ENCODE measurements at regions not wholly inside any gene's neighbourhood (a gene's known extent, or its start where the extent isn't known, plus 50 kb on each side); places are given as distances from the start of the nearest gene placed in this dataset.

DNA sequence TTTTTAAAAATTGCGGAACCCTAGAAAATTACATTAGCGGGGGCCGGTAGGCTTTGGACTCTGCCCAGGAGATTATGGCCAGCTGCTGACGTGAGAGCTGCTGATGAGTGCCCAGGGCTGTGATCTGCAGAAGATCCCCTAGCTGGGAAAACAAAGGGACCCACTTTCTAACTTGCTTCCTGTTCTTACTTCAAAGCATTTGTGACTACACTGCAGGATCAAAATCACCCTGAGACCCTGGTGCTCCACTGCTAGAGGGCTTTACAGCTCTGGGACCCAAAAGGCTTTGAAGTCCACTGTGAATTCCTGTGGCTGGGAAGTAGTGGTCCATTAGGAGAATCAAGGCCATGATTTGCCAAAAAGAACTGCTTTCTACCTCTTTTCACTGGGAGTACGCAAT is 499.4 kb upstream of the AKR1E2 start:
- ChIA-PET CTCF (interaction anchor here (1.5 kb wide), 1 partner anchor 10 kb away, joined by 5 read pairs; no protein-coding TSS in a partner anchor), POLR2A (no interaction called here)
- Histone ChIP-seq H3K79me2 (ENCODE audit: control insufficient read depth, insufficient read depth, low read length) (no peaks in the 10 kb centered on the region), H3K9me1 (replicated peaks; ENCODE audit: control insufficient read depth, extremely low read depth, insufficient read depth, low read length) (no peaks in the 10 kb centered on the region), H3K9ac (replicated peaks; ENCODE audit: extremely low read depth, insufficient read depth, low read length) (no peak overlapping the region), H4K20me1 (replicated peaks; ENCODE audit: control insufficient read depth, extremely low read depth, insufficient read depth, low read length) (no peaks in the 10 kb centered on the region), H3K4me3 (replicated peaks in 1 of 3; ENCODE audit: insufficient read depth in 1 of 3, low read depth in 1 of 3, low read length in 3 of 3) (no peak overlapping the region), H3K36me3 (ENCODE audit: control insufficient read depth in 2 of 2, extremely low read depth in 1 of 2, insufficient read depth in 2 of 2, low read length in 2 of 2) (no peaks in the 10 kb centered on the region), H3K4me2 (ENCODE audit: insufficient read depth, low read length) (no peak overlapping the region), H3K27ac (ENCODE audit: insufficient read depth, low read depth, low read length) (no peak overlapping the region), H2AFZ (ENCODE audit: low read depth, low read length) (no peak overlapping the region), H3K9me3 (replicated peaks; ENCODE audit: control insufficient read depth, insufficient read depth, low read length) (no peaks in the 10 kb centered on the region), H3K27me3 (ENCODE audit: control insufficient read depth in 2 of 2, insufficient read depth in 2 of 2, low read length in 2 of 2) (no peaks in the 10 kb centered on the region), H3K4me1 (ENCODE audit: control insufficient read depth, extremely low read depth, insufficient read depth, low read length) (peaks cover 3% of the 10 kb centered on the region)
- intact Hi-C loops (cut with micrococcal nuclease) (no loop called here), dilution Hi-C loops (cut with MboI; ENCODE audit: extremely low pct_ligation_motif_present, low sequenced_read_pairs) (no loop called here)
- TF ChIP-seq MYC (IDR thresholded peaks at IDR 0.05; ENCODE audit: low read depth, low read length) (no peak), POLR2AphosphoS5 (IDR thresholded peaks at IDR 0.05; ENCODE audit: insufficient read depth, low read depth, low read length) (no peak), POLR2A (IDR thresholded peaks at IDR 0.05; ENCODE audit: low read depth, low read length) (no peak), FOS (IDR thresholded peaks at IDR 0.05; ENCODE audit: borderline replicate concordance, insufficient read depth, low read length) (no peak), JUN (IDR thresholded peaks at IDR 0.05; ENCODE audit: borderline replicate concordance, insufficient read depth, insufficient read length, low read depth) (no peak)
- no peak for FAIRE-seq
- no TSS peak for BruUV-seq (replicated peaks)
- no peak for DNase-seq (ENCODE audit: low read depth, low spot score)

- no peaks in the 10 kb centered on the region for H3K9me3 ChIP-seq (replicated peaks; ENCODE audit: control insufficient read depth, insufficient read depth, low read length)
- no peak overlapping the region for H3K4me3 ChIP-seq (replicated peaks in 1 of 3; ENCODE audit: insufficient read depth in 1 of 3, low read depth in 1 of 3, low read length in 3 of 3)
- dilution Hi-C loops (cut with MboI; ENCODE audit: extremely low pct_ligation_motif_present, low sequenced_read_pairs) = no loop called here
- POLR2A ChIA-PET = no interaction called here
- CTCF ChIA-PET = no interaction called here
- H3K9ac ChIP-seq (replicated peaks; ENCODE audit: extremely low read depth, insufficient read depth, low read length) = no peak overlapping the region
- intact Hi-C loops (cut with micrococcal nuclease) = no loop called here
- H3K79me2 ChIP-seq (ENCODE audit: control insufficient read depth, insufficient read depth, low read length) = no peaks in the 10 kb centered on the region
- no peaks in the 10 kb centered on the region for H3K4me1 ChIP-seq (ENCODE audit: control insufficient read depth, extremely low read depth, insufficient read depth, low read length)
- H2AFZ ChIP-seq (ENCODE audit: low read depth, low read length) = no peak overlapping the region
- no TSS peak for BruUV-seq (replicated peaks)
- H3K27ac ChIP-seq (ENCODE audit: insufficient read depth, low read depth, low read length) = no peak overlapping the region
- no peaks in the 10 kb centered on the region for H3K36me3 ChIP-seq (ENCODE audit: control insufficient read depth in 2 of 2, extremely low read depth in 1 of 2, insufficient read depth in 2 of 2, low read length in 2 of 2)
- FAIRE-seq (no peak), DNase-seq (ENCODE audit: low read depth, low spot score) (no peak)
- no peaks in the 10 kb centered on the region for H3K9me1 ChIP-seq (replicated peaks; ENCODE audit: control insufficient read depth, extremely low read depth, insufficient read depth, low read length)
- TF ChIP-seq GATA2 (IDR thresholded peaks at IDR 0.05; ENCODE audit: insufficient read depth, insufficient read length, low read depth, low read length) = no peak
- TF ChIP-seq EZH2 (IDR thresholded peaks at IDR 0.05; ENCODE audit: borderline replicate concordance, low read depth, low read length, severe bottlenecking) = no peak
- TF ChIP-seq POLR2AphosphoS5 (IDR thresholded peaks at IDR 0.05; ENCODE audit: insufficient read depth, low read depth, low read length) = no peak
- no peak for TF ChIP-seq JUN (IDR thresholded peaks at IDR 0.05; ENCODE audit: borderline replicate concordance, insufficient read depth, insufficient read length, low read depth)
- no peak for TF ChIP-seq POLR2A (IDR thresholded peaks at IDR 0.05; ENCODE audit: low read depth, low read length)
- TF ChIP-seq CTCF (IDR thresholded peaks at IDR 0.05; ENCODE audit: extremely low read depth in 1 of 2, insufficient read depth in 1 of 2, low read depth in 1 of 2, low read length in 2 of 2) = no peak
- TF ChIP-seq, protein P1, sequence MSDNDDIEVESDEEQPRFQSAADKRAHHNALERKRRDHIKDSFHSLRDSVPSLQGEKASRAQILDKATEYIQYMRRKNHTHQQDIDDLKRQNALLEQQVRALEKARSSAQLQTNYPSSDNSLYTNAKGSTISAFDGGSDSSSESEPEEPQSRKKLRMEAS (IDR thresholded peaks at IDR 0.05; ENCODE audit: insufficient read depth, insufficient read length) = no peak
- no peak for TF ChIP-seq FOS (IDR thresholded peaks at IDR 0.05; ENCODE audit: borderline replicate concordance, insufficient read depth, low read length)
- TF ChIP-seq MYC (IDR thresholded peaks at IDR 0.05; ENCODE audit: low read depth, low read length) = no peak
- no peak overlapping the region for H3K4me2 ChIP-seq (ENCODE audit: insufficient read depth, low read length)
- no peaks in the 10 kb centered on the region for H3K27me3 ChIP-seq (ENCODE audit: control insufficient read depth in 2 of 2, insufficient read depth in 2 of 2, low read length in 2 of 2)
- no peaks in the 10 kb centered on the region for H4K20me1 ChIP-seq (replicated peaks; ENCODE audit: control insufficient read depth, extremely low read depth, insufficient read depth, low read length)
Measured at GRCh38 chr10:4319870-4320367, 506.1 kb upstream of the AKR1E2 start.
